Smooth muscle cell (in vitro differentiated cells): ENCODE measurements at regions not wholly inside any gene's neighbourhood (a gene's known extent, or its start where the extent isn't known, plus 50 kb on each side); places are given as distances from the start of the nearest gene placed in this dataset.

Experiments
- DNase-seq: peaks from one replicate; lab custom pipeline; 2025; ENCODE audit not compliant: unreplicated experiment; lab: John Stamatoyannopoulos, UW
- H2AFZ ChIP-seq: fragments of 200-600 bp; sonication (generic); 2 replicates; pipeline ENCODE4 v1.6.0; 2016; ENCODE audit warnings: antibody characterized with exemption, low read depth, mild to moderate bottlenecking
- H3F3A ChIP-seq: fragments of 200-600 bp; sonication (generic); 2 replicates; pipeline ENCODE4 v1.6.0; 2017; ENCODE audit warnings: antibody characterized with exemption, low read depth
- H3K27ac ChIP-seq: fragments of 200-600 bp; sonication (generic); 2 replicates; pipeline ENCODE4 v1.5.1; 2016; ENCODE audit warnings: low read depth, mild to moderate bottlenecking
- H3K27me3 ChIP-seq: fragments of 200-600 bp; sonication (generic); 2 replicates; pipeline ENCODE4 v1.6.1; 2016; ENCODE audit warnings: low read depth, mild to moderate bottlenecking
- H3K36me3 ChIP-seq: fragments of 200-600 bp; sonication (generic); 2 replicates; pipeline ENCODE4 v1.5.1; 2016; ENCODE audit warnings: low read depth
- H3K4me1 ChIP-seq: fragments of 200-600 bp; sonication (generic); 2 replicates; pipeline ENCODE4 v1.5.1; 2016; ENCODE audit warnings: low read depth
- H3K4me2 ChIP-seq: fragments of 200-600 bp; sonication (generic); 2 replicates; pipeline ENCODE4 v1.6.0; 2016; ENCODE audit warnings: mild to moderate bottlenecking
- H3K4me3 ChIP-seq: fragments of 200-600 bp; sonication (generic); 2 replicates; pipeline ENCODE4 v1.5.1; 2016; ENCODE audit warnings: mild to moderate bottlenecking
- H3K79me2 ChIP-seq: fragments of 200-600 bp; sonication (generic); 2 replicates; pipeline ENCODE4 v1.6.0; 2016; ENCODE audit warnings: low read depth, mild to moderate bottlenecking
- H3K9ac ChIP-seq: fragments of 200-600 bp; sonication (generic); 2 replicates; pipeline ENCODE4 v1.6.0; 2016; ENCODE audit warnings: low read depth
- H3K9me3 ChIP-seq: fragments of 200-600 bp; sonication (generic); replicated peaks from 2 replicates; pipeline ENCODE4 v1.5.1; 2016; ENCODE audit warnings: low read depth
- H4K20me1 ChIP-seq: fragments of 200-600 bp; sonication (generic); 2 replicates; pipeline ENCODE4 v1.6.0; 2016; ENCODE audit warnings: low read depth
- WGBS: methylation state at CpG from one replicate; pipeline ENCODE4 v1.1.7; 2016; ENCODE audit warnings: low lambda C conversion rate; 5-methylcytosine and 5-hydroxymethylcytosine counted together
- TF ChIP-seq, protein P1 (sequence below): fragments of 200-600 bp; sonication (generic); IDR thresholded peaks from 2 replicates; pipeline ENCODE4 v1.5.1; 2017; ENCODE audit warnings: borderline replicate concordance, mild to moderate bottlenecking, antibody characterized with exemption; ENCODE audit not compliant: insufficient read depth, poor library complexity, severe bottlenecking

- Histone ChIP-seq H3K79me2 (no peaks in the 10 kb centered on the region), H3K4me2 (no peak overlapping the region), H3K4me1 (no peaks in the 10 kb centered on the region), H3K9me3 (no peaks in the 10 kb centered on the region), H3K27me3 (no peaks in the 10 kb centered on the region), H3K4me3 (no peak overlapping the region), H2AFZ (no peak overlapping the region), H4K20me1 (no peaks in the 10 kb centered on the region), H3K9ac (no peak overlapping the region), H3K27ac (no peak overlapping the region), H3K36me3 (no peaks in the 10 kb centered on the region), H3F3A (no peaks in the 10 kb centered on the region)
- TF ChIP-seq, protein P1, sequence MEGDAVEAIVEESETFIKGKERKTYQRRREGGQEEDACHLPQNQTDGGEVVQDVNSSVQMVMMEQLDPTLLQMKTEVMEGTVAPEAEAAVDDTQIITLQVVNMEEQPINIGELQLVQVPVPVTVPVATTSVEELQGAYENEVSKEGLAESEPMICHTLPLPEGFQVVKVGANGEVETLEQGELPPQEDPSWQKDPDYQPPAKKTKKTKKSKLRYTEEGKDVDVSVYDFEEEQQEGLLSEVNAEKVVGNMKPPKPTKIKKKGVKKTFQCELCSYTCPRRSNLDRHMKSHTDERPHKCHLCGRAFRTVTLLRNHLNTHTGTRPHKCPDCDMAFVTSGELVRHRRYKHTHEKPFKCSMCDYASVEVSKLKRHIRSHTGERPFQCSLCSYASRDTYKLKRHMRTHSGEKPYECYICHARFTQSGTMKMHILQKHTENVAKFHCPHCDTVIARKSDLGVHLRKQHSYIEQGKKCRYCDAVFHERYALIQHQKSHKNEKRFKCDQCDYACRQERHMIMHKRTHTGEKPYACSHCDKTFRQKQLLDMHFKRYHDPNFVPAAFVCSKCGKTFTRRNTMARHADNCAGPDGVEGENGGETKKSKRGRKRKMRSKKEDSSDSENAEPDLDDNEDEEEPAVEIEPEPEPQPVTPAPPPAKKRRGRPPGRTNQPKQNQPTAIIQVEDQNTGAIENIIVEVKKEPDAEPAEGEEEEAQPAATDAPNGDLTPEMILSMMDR = no peak
- DNase-seq = no peak
Observed at GRCh38 chr5:8606231-8606630, 737.3 kb downstream of the MTRR start.

DNA sequence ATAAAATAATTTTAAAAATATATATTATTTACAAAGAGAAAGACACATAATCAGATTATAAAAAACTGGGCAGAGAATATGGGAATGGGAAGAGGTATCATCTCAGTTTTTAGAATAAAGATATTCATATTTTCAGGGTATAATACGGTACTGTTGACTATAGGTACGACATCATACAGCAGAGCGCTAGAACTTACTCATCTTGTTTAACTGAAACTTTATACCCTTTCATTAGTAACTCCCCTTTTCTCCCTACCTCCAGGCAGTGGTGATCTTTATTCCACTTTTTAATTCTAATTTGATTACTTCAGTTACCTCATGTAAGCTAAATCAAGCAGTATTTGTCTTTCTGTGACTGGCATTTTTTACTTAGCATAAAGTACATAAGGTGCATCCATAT lies 742.1 kb downstream of the MTRR start:
- Histone ChIP-seq H3K9ac (no peak overlapping the region), H3K4me3 (no peak overlapping the region), H3K27ac (no peak overlapping the region), H3K4me1 (no peaks in the 10 kb centered on the region), H3K79me2 (no peaks in the 10 kb centered on the region), H3K36me3 (no peaks in the 10 kb centered on the region), H3K27me3 (no peaks in the 10 kb centered on the region), H4K20me1 (no peaks in the 10 kb centered on the region), H3F3A (no peaks in the 10 kb centered on the region), H3K9me3 (no peaks in the 10 kb centered on the region), H2AFZ (no peak overlapping the region), H3K4me2 (no peak overlapping the region)
- TF ChIP-seq, protein P1 = no peak
- no peak for DNase-seq
- WGBS = 96% methylated on average over 3 of the region's 3 CpGs

DNA sequence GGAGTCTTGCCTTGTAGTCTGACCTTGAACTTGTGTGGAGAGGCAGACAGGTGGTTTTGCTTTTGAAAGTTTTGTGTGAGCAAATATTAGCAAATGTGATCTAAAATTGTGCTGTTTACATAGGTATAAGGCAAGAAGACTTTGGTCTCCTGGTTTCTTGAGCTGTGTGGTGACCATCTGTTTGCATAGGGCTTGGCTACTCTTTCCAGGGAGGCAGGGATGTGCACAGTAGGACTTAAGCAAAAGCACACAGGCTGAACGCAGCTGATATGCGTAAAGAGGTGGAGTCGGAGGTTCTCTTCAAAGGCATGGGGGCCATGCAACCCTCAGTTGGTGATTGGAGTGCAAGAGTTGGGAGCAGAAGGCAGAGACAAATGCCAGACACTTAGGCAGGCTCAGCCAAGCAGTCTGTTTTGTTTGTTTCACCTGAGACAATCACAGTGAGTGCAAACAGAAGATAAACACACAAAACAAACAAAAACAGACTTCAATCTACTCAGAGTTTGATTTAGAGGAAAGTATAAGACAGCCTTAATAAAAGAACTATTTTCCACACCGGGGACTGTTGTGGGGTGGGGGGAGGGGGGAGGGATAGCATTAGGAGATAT lies 744.2 kb downstream of the MTRR start:
- Histone ChIP-seq H3F3A (no peaks in the 10 kb centered on the region), H2AFZ (no peak overlapping the region), H3K9me3 (no peaks in the 10 kb centered on the region), H3K4me3 (no peak overlapping the region), H3K79me2 (no peaks in the 10 kb centered on the region), H3K9ac (no peak overlapping the region), H3K36me3 (no peaks in the 10 kb centered on the region), H3K27me3 (no peaks in the 10 kb centered on the region), H4K20me1 (no peaks in the 10 kb centered on the region), H3K4me1 (no peaks in the 10 kb centered on the region), H3K27ac (no peak overlapping the region), H3K4me2 (no peak overlapping the region)
- DNase-seq = no peak
- WGBS = 80% methylated on average over 4 of the region's 4 CpGs
- TF ChIP-seq, protein P1 = no peak

DNA sequence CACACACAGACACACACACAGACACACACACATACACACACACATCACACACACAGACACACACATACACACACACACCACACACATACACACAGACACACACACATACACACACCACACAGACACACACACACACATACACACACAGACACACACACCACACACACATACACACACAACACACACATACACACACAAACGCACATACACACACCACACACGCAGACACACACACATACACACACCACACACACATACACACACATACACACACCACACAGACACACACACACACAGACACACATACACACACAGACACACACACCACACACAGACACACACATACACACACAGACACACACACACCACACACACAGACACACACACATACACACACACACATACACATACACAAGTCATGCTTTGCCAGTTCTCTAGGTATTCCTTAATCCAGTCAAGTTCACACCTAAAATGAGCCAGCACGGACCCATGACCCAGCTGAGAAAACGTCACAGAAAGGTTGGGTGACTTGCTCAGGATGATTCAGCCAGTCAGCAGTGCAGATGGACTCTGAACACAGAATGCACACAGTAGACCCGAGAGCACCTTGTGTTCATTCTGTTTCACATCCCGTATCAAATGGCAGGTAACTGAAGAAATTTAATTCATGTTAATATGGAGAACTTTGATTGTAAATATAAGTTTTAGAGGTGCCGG lies 746.4 kb downstream of the MTRR start:
- Histone ChIP-seq H4K20me1 (no peaks in the 10 kb centered on the region), H3K9me3 (no peaks in the 10 kb centered on the region), H3F3A (no peaks in the 10 kb centered on the region), H3K4me1 (no peaks in the 10 kb centered on the region), H3K9ac (no peak overlapping the region), H3K27ac (no peak overlapping the region), H3K4me3 (no peak overlapping the region), H3K4me2 (no peak overlapping the region), H3K27me3 (no peaks in the 10 kb centered on the region), H3K36me3 (no peaks in the 10 kb centered on the region), H3K79me2 (no peaks in the 10 kb centered on the region), H2AFZ (no peak overlapping the region)
- WGBS = 91% methylated on average over 7 of the region's 7 CpGs
- TF ChIP-seq, protein P1 = no peak
- DNase-seq = no peak
